T-helper 2 cell treated with Interferon-gamma antibody and Interleukin-4, amounts not matched to agents 100 ng/mL and 5 ng/mL, for 36 hours (primary cell): ENCODE measurements at regions not wholly inside any gene's neighbourhood (a gene's known extent, or its start where the extent isn't known, plus 50 kb on each side); places are given as distances from the start of the nearest gene placed in this dataset.

ENCODE experiments used
- intact Hi-C: fragments of 100-400 bp; cut with micrococcal nuclease; formaldehyde crosslinking; loops from one replicate; pipeline ENCODE4 v1.15.1; 2023

GRCh38 chr20:9981829-9982228 is 53.0 kb upstream of the ANKEF1 start:
- intact Hi-C loops: no loop called here

- intact Hi-C loops: loop anchor here (1.0 to 10.0 kb wide), 7 partner anchors 112 to 559 kb away; partner anchors contain the start of gene SNAP25
These were observed 56.3 kb upstream of the ANKEF1 start for GRCh38 chr20:9978397-9979004.

GRCh38 chr20:9977629-9978028 is 57.2 kb upstream of the ANKEF1 start:
- intact Hi-C loops: loop anchor here (1.0 to 10.0 kb wide), 7 partner anchors 113 to 560 kb away; partner anchors contain the start of gene SNAP25

- intact Hi-C loops: loop anchor here (10.0 kb wide), 2 partner anchors 380 to 410 kb away; no protein-coding TSS in a partner anchor
These were observed 60.5 kb upstream of the ANKEF1 start for GRCh38 chr20:9974324-9974723.

GRCh38 chr20:9971746-9972145 is 63.0 kb upstream of the ANKEF1 start:
- intact Hi-C loops: loop anchor here (10.0 kb wide), 2 partner anchors 383 to 413 kb away; no protein-coding TSS in a partner anchor

DNA sequence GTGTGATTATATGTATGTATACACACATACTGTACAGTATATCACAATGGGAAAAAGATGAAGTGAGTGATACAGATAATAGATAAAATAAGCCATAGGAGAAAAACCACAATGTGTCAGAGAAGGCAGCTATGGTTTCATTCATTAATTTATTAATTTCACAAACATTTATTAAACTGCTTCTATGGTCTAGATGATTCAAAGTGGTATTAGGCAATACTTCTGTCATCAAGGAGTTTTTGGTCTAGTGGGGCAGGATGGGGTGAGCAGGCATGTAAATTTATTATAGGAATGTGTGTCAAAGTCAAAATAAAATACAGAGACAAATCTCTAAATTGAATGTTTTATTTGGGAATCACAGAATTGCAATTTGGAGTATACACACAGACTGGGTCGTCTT is 65.2 kb upstream of the ANKEF1 start:
- intact Hi-C loops: loop anchor here (10.0 kb wide), 2 partner anchors 385 to 415 kb away; no protein-coding TSS in a partner anchor

DNA sequence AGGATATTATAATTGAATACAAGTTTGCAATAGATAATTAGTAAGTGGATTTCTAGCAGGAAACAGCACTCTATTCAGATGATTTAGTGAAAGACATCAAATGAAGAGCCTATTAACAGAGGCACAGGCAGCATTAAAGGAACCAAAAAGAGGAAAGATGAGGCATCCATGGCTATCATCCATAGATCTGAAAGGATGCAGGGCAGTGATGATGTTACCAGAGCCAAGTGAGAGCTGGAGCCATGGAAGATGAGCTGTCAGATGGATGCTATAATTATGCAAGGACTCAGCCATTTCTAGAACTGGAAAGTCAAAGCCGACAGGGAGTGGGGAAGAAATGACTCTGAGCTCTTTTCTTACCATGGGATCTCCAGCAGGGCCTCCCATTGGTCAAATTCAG is 66.8 kb upstream of the ANKEF1 start:
- intact Hi-C loops: no loop called here

DNA sequence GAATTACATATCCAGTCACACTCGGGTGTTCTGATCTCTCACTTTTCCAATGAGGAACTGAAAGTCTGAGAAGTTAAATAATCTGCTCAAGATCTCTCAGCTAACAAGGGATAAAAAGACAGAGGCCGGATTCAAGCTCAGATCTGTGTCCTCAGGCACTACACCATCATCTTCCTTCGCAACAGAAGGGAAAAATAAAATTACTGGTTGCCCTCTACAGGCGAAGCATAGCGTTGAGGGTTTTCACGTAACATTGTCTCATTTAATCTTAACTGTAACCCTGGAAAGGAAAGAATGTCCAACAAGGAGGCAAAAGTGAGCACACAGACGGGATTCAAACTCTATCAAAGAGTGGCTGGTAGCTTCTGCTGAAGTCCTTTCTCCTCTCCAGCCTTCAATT is 67.8 kb upstream of the ANKEF1 start:
- intact Hi-C loops: no loop called here

GRCh38 chr20:9963029-9963428 is 71.8 kb upstream of the ANKEF1 start:
- intact Hi-C loops: no loop called here

DNA sequence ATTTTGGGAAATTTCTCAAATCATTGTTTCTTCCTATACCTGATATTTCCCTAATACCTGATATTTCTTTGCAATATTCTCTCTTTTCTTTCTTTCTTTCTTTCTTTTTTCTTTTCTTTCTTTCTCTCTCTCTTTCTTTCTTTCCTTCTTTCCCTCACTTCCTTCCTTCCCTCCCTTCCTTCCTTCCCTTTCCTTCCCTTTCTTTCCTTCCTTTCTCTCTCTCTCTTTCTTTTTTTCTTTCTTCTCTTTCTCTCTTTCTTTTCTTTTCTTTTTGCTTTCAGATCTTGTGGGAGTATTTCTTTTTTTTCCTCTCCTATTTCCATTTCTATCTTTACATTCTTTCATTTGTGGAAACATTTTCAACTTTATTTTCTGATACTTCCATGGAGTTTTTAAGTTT is 76.1 kb upstream of the ANKEF1 start:
- intact Hi-C loops: no loop called here

GRCh38 chr20:9955646-9956045 is 79.1 kb upstream of the ANKEF1 start:
- intact Hi-C loops: no loop called here

DNA sequence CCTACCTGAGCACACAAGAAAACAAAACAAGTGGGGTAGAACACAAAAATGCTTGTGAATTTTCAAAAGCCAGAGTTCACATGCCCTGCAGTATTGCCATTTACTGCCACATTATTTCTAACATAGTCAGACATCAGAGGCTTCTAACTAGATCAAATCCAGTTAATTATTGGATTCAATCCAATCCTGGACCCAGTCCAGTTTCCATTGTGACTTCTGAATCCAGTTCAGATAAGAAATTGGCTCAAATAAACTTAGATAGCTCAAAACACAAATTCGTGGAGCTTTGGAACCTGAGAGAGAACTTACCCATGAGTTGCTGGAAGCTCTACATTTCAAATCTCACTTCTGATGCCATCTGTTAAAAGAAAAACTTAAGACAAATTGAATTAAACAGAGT is 85.2 kb upstream of the ANKEF1 start:
- intact Hi-C loops: no loop called here

DNA sequence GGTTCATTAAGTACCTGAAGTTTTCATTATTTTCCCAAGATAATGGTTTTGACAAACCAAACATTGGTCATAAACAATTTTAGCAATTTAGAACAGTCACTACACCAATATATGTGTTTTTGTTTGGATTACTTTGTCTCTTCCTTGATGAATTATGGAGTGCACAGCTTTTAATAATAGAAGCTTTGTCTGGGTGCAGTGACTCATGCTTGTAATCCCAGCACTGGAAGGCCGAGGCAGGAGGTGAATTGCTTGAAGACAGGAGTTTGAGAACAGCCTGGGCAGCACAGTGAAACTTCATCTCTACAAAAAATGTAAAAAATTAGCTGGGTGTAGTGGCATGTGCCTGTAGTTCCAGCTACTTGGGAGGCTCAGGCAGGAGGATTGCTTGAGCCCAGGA is 89.4 kb upstream of the ANKEF1 start:
- intact Hi-C loops: no loop called here

DNA sequence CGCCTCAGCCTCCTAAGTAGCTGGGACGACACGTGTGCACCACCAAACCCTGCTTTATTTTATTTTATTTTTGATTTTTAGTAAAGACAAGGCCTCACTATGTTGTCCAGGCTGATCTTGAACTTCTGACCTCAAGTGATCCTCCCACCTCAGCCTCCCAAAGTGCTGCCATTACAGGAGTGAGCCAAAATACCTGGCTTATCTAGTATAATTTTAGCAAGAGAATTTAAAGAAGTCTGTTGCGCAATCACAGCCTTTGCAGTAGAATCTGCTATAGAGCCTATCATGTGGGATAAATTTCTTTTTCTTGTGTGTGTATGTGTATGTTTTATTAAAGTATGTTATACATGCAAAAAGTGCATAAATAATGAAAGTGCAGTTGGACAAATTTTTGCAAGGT is 92.1 kb upstream of the ANKEF1 start:
- intact Hi-C loops: no loop called here

DNA sequence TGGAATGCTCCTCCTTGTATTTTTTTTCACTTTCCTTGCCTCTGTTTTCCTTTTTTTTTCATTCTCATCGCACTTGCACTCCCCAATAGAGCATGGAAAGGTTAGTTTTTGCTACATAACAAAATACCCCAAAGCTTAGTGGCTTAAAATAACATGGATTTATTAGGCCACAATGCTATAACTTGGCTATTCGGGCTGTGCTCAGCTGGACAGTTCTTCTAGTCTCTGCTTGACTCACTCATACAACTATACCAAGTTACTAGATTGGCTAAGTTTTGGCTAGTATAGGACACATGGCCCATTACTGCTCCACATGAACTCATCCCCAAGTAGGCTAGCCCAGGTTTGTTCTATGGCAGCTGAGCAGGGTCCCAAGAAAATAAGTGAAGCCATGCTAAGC is 94.5 kb upstream of the ANKEF1 start:
- intact Hi-C loops: no loop called here

DNA sequence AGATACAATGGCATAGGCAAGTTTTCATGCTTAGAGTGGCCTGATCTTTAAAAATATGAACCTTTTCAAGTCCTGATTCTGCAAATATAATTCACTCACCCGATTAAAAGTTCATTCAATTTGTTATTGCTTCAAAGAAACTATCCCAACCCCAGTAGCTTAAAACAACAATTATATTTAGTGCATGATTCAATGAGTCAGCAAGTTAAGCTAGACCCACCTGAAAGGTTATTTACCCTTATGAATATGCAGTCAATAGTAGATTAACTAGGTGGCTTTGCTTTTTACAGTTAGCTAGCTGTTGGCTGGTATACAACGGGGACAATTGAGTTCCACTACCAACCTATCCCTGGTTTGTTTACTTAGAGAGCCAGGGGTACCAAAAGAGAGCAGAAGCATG is 95.6 kb upstream of the ANKEF1 start:
- intact Hi-C loops: no loop called here

- intact Hi-C loops: no loop called here
These were observed 96.4 kb upstream of the PAK5 start for GRCh38 chr20:9935285-9935684.

DNA sequence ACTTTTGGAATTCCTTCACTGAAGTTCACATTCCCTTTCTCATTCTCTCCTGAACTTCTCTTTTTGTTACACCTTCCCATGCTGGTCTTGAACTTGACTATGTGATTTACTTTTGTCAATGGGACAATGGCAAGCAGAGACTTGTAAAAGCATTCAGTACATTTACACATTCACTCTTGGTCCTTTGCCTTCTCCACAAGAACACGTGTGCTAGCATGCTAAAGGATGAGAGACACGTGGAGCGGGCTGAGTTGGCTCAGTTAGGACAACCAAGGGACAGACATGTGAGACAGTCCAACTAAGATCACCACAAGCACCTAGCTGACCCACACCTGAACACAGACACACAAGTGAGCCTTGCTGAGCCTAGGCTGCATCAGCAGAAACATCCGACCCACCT is 91.3 kb upstream of the PAK5 start:
- intact Hi-C loops: no loop called here

DNA sequence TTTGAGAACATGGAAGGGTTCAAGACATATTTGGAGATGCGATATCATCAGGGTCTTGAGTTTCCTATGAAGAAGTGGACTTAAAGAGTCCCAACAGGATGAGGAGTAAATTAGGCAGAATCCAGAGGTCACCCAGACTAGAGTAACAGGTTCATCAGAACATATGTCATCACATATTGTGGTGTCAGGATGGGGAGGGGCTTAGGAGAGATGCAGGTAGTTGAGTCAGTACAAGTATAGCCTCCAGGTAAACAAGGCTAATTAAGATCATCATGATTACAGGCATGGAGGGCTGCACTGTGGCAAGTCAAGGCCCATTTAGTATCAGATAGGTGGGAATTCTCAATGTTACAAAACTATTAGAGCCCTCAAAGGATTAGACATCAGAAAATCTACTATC is 90.1 kb upstream of the PAK5 start:
- intact Hi-C loops: no loop called here

DNA sequence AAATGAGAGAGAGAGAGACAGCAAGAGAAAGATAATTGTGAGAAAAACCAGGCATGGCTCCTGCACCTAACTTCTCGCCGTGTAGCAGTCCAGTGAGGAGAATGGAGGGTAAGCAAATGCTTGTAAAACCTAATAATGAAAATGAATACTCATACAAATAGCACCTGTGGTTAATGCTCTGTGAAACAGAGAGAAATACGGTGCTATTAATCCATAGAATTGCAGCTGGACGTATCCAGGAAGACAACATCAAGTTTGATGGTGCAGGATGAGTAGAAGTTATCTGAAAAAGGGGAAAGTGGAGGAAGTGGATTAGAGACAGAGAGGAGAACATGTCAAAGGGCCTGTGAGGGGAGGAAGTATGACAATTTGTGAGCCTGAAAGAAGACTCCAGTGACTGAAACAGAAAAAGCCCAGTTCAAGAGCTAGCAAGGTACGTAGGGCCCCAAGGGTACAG is 89.4 kb upstream of the PAK5 start:
- intact Hi-C loops: no loop called here

GRCh38 chr20:9927224-9927623 is 88.3 kb upstream of the PAK5 start:
- intact Hi-C loops: no loop called here

DNA sequence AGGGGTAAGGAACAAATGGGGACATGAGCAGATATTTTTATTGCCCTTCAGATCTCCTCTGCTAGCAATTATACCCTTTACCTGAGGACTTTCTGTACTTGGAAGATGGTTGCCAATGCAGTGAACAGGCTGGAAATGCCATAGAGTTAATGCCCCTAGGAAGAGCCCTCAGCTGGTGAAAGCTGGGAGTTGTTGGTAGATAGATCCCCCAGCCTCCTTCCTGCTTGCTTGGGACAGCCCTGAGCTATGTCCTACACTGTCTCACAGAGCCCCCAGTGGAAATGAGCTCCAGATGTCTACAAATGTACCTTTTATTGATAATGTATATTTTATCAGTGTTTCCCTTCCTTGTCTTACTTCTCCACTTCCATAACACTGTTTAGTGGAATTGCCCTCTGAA is 87.6 kb upstream of the PAK5 start:
- intact Hi-C loops: no loop called here

- intact Hi-C loops: no loop called here
These were observed 87.1 kb upstream of the PAK5 start for GRCh38 chr20:9926007-9926406.

DNA sequence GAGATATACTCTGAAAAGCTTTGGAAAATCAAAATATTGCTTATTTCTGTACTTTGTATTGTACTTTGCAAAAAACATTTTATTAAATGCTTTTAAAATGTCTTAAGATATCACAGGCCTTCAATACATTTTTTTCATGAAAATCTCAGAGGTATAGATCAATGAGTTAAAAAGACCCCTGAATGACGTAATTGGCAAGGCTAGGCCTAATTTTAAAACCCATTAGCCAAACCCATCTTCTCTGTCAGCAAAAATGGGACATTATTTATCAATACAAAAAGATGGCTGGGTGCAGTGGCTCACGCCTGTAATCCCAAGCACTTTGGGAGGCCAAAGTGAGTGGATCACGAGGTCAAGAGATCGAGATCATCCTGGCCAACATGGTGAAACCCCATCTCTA is 84.8 kb upstream of the PAK5 start:
- intact Hi-C loops: no loop called here
